ENCODE measurements at regions not wholly inside any gene's neighbourhood (a gene's known extent, or its start where the extent isn't known, plus 50 kb on each side); places are given as distances from the start of the nearest gene placed in this dataset.

- TF ChIP-seq CTCF (IDR thresholded peaks at IDR 0.05; ENCODE audit: borderline replicate concordance, extremely low read depth, low read length, poor library complexity, severe bottlenecking) = no peak
- TF ChIP-seq EZH2 (IDR thresholded peaks at IDR 0.05; ENCODE audit: borderline replicate concordance, low read depth, low read length, severe bottlenecking) = no peak
Observed at GRCh38 chr1:121472017-121472416, 287.2 kb downstream of the SRGAP2C start.
